Lower leg skin (tissue), 3 donors: ENCODE measurements at regions not wholly inside any gene's neighbourhood (a gene's known extent, or its start where the extent isn't known, plus 50 kb on each side); places are given as distances from the start of the nearest gene placed in this dataset.

ENCODE experiments used
- POLR2A ChIP-seq, 2 donors: fragments of 450-650 bp; IDR thresholded peaks; one replicate each; pipeline ENCODE4 v1.6.1; 2016 to 2017; ENCODE audit warnings: antibody characterized with exemption in 2 of 2, mild to moderate bottlenecking in 1 of 2, moderate library complexity in 1 of 2
- TF ChIP-seq, protein P1 (sequence below), 3 donors: fragments of 450-650 bp; IDR thresholded peaks; one replicate each; pipeline ENCODE4 v1.5.1; 2016; ENCODE audit warnings: antibody characterized with exemption in 3 of 3, mild to moderate bottlenecking in 3 of 3, moderate library complexity in 2 of 3

DNA sequence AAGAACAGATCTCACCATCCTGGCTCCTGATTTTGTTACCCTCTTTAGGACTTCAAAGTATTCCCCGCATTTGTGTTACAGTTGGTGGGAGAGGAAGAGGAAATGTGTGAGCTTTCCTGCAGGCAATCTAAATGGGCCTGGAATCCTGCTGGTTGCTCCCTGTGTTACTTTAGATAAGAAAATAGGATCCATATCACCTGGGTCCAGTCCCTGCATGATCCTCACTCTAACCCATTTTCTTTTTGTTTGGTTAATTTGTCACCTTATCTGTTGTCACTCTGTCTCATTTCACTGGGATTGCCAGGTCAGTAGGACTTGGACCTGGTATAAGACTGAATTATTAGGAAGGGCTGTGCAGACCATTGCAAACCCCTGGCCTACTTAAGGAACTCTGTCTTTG is 175.9 kb upstream of the GJE1 start:
- TF ChIP-seq, protein P1, sequence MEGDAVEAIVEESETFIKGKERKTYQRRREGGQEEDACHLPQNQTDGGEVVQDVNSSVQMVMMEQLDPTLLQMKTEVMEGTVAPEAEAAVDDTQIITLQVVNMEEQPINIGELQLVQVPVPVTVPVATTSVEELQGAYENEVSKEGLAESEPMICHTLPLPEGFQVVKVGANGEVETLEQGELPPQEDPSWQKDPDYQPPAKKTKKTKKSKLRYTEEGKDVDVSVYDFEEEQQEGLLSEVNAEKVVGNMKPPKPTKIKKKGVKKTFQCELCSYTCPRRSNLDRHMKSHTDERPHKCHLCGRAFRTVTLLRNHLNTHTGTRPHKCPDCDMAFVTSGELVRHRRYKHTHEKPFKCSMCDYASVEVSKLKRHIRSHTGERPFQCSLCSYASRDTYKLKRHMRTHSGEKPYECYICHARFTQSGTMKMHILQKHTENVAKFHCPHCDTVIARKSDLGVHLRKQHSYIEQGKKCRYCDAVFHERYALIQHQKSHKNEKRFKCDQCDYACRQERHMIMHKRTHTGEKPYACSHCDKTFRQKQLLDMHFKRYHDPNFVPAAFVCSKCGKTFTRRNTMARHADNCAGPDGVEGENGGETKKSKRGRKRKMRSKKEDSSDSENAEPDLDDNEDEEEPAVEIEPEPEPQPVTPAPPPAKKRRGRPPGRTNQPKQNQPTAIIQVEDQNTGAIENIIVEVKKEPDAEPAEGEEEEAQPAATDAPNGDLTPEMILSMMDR (IDR thresholded peaks at IDR 0.05) = no peak
- TF ChIP-seq POLR2A (IDR thresholded peaks at IDR 0.05) = no peak
